Prostate gland (tissue), 2 donors: ENCODE measurements at regions not wholly inside any gene's neighbourhood (a gene's known extent, or its start where the extent isn't known, plus 50 kb on each side); places are given as distances from the start of the nearest gene placed in this dataset.

Experiments used
- CTCF ChIP-seq, 4 experiments: fragments of 200-600 bp in 2 of 4; fragments of 450-650 bp in 2 of 4; sonication (generic) in 2 of 4; IDR thresholded peaks; 1 replicate in 3 of 4; 2 replicates in 1 of 4; pipeline ENCODE4 v1.5.1; 2016 to 2019; ENCODE audit warnings: antibody characterized with exemption in 4 of 4, mild to moderate bottlenecking in 2 of 4, moderate library complexity in 2 of 4
- POLR2A ChIP-seq: fragments of 450-650 bp; IDR thresholded peaks from one replicate; pipeline ENCODE4 v1.6.1; 2016; ENCODE audit warnings: antibody characterized with exemption, mild to moderate bottlenecking
- POLR2AphosphoS5 ChIP-seq: sonication (generic); formaldehyde crosslinking; IDR thresholded peaks from one replicate; pipeline ENCODE4 v1.6.1; 2017; ENCODE audit warnings: antibody characterized with exemption

- TF ChIP-seq POLR2A (no peak), CTCF (IDR thresholded peaks at IDR 0.05) (no peak), POLR2AphosphoS5 (no peak)
These were observed 730.4 kb upstream of the MEF2C start for GRCh38 chr5:89613222-89613956.
